ENCODE measurements at regions not wholly inside any gene's neighbourhood (a gene's known extent, or its start where the extent isn't known, plus 50 kb on each side); places are given as distances from the start of the nearest gene placed in this dataset.

DNA sequence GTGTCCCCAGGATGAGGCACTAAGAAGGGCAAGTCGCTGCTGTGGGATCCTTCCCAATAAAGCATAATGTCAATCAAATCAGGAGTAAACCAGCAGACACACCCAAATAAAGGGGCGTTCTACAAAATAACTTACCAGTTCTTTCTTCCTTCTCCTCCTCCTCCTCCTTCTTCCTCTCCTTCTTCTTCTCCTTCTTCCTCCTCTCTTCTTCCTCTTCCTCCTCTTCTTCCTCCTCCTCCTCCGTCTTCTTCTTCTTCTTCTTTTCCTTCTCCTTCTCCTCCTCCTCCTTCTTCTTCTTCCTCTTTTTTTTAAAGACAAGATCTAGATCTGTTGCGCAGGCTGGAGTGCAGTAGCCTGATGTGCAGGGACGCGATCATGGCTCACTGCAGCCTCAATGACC lies 225.8 kb downstream of the UQCRFS1 start:
- 9% methylated on average over 5 of the region's 6 CpGs for WGBS (ENCODE audit: insufficient coverage, insufficient replicate concordance, low lambda C conversion rate, missing lambda C conversion rate)
- no peak for FAIRE-seq
- TF ChIP-seq JUNB (IDR thresholded peaks at IDR 0.05), result no peak
- TF ChIP-seq ZBED1 (IDR thresholded peaks at IDR 0.05; ENCODE audit: borderline replicate concordance), result no peak
- TF ChIP-seq SIN3A (IDR thresholded peaks at IDR 0.05; ENCODE audit: low read depth, low read length), result no peak
- TF ChIP-seq HDAC2 (IDR thresholded peaks at IDR 0.05), result no peak
- TF ChIP-seq, protein P1, sequence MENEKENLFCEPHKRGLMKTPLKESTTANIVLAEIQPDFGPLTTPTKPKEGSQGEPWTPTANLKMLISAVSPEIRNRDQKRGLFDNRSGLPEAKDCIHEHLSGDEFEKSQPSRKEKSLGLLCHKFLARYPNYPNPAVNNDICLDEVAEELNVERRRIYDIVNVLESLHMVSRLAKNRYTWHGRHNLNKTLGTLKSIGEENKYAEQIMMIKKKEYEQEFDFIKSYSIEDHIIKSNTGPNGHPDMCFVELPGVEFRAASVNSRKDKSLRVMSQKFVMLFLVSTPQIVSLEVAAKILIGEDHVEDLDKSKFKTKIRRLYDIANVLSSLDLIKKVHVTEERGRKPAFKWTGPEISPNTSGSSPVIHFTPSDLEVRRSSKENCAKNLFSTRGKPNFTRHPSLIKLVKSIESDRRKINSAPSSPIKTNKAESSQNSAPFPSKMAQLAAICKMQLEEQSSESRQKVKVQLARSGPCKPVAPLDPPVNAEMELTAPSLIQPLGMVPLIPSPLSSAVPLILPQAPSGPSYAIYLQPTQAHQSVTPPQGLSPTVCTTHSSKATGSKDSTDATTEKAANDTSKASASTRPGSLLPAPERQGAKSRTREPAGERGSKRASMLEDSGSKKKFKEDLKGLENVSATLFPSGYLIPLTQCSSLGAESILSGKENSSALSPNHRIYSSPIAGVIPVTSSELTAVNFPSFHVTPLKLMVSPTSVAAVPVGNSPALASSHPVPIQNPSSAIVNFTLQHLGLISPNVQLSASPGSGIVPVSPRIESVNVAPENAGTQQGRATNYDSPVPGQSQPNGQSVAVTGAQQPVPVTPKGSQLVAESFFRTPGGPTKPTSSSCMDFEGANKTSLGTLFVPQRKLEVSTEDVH (IDR thresholded peaks at IDR 0.05; ENCODE audit: low read depth, partially characterized antibody), result no peak
- TF ChIP-seq BMI1 (IDR thresholded peaks at IDR 0.05; ENCODE audit: borderline replicate concordance), result no peak
- TF ChIP-seq, protein P2, sequence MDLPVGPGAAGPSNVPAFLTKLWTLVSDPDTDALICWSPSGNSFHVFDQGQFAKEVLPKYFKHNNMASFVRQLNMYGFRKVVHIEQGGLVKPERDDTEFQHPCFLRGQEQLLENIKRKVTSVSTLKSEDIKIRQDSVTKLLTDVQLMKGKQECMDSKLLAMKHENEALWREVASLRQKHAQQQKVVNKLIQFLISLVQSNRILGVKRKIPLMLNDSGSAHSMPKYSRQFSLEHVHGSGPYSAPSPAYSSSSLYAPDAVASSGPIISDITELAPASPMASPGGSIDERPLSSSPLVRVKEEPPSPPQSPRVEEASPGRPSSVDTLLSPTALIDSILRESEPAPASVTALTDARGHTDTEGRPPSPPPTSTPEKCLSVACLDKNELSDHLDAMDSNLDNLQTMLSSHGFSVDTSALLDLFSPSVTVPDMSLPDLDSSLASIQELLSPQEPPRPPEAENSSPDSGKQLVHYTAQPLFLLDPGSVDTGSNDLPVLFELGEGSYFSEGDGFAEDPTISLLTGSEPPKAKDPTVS (IDR thresholded peaks at IDR 0.05; ENCODE audit: low read depth, low read length), result no peak
- no peak for TF ChIP-seq TAF1 (IDR thresholded peaks at IDR 0.05; ENCODE audit: borderline replicate concordance, low read depth, low read length)
- no peak for TF ChIP-seq SPI1 (IDR thresholded peaks at IDR 0.05; ENCODE audit: borderline replicate concordance, insufficient read depth, low read depth, low read length)
- TF ChIP-seq, protein P3, sequence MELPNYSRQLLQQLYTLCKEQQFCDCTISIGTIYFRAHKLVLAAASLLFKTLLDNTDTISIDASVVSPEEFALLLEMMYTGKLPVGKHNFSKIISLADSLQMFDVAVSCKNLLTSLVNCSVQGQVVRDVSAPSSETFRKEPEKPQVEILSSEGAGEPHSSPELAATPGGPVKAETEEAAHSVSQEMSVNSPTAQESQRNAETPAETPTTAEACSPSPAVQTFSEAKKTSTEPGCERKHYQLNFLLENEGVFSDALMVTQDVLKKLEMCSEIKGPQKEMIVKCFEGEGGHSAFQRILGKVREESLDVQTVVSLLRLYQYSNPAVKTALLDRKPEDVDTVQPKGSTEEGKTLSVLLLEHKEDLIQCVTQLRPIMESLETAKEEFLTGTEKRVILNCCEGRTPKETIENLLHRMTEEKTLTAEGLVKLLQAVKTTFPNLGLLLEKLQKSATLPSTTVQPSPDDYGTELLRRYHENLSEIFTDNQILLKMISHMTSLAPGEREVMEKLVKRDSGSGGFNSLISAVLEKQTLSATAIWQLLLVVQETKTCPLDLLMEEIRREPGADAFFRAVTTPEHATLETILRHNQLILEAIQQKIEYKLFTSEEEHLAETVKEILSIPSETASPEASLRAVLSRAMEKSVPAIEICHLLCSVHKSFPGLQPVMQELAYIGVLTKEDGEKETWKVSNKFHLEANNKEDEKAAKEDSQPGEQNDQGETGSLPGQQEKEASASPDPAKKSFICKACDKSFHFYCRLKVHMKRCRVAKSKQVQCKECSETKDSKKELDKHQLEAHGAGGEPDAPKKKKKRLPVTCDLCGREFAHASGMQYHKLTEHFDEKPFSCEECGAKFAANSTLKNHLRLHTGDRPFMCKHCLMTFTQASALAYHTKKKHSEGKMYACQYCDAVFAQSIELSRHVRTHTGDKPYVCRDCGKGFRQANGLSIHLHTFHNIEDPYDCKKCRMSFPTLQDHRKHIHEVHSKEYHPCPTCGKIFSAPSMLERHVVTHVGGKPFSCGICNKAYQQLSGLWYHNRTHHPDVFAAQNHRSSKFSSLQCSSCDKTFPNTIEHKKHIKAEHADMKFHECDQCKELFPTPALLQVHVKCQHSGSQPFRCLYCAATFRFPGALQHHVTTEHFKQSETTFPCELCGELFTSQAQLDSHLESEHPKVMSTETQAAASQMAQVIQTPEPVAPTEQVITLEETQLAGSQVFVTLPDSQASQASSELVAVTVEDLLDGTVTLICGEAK (IDR thresholded peaks at IDR 0.05; ENCODE audit: borderline replicate concordance), result no peak
- TF ChIP-seq, protein P4, sequence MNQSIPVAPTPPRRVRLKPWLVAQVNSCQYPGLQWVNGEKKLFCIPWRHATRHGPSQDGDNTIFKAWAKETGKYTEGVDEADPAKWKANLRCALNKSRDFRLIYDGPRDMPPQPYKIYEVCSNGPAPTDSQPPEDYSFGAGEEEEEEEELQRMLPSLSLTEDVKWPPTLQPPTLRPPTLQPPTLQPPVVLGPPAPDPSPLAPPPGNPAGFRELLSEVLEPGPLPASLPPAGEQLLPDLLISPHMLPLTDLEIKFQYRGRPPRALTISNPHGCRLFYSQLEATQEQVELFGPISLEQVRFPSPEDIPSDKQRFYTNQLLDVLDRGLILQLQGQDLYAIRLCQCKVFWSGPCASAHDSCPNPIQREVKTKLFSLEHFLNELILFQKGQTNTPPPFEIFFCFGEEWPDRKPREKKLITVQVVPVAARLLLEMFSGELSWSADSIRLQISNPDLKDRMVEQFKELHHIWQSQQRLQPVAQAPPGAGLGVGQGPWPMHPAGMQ (IDR thresholded peaks at IDR 0.05; ENCODE audit: borderline replicate concordance), result no peak
- TF ChIP-seq, protein P5, sequence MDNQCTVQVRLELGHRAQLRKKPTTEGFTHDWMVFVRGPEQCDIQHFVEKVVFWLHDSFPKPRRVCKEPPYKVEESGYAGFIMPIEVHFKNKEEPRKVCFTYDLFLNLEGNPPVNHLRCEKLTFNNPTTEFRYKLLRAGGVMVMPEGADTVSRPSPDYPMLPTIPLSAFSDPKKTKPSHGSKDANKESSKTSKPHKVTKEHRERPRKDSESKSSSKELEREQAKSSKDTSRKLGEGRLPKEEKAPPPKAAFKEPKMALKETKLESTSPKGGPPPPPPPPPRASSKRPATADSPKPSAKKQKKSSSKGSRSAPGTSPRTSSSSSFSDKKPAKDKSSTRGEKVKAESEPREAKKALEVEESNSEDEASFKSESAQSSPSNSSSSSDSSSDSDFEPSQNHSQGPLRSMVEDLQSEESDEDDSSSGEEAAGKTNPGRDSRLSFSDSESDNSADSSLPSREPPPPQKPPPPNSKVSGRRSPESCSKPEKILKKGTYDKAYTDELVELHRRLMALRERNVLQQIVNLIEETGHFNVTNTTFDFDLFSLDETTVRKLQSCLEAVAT (IDR thresholded peaks at IDR 0.05), result no peak
- TF ChIP-seq EP300 (IDR thresholded peaks at IDR 0.05; ENCODE audit: borderline replicate concordance in 1 of 2, control insufficient read depth in 1 of 2, low read depth in 2 of 2, low read length in 2 of 2), result no peak

More for the DNA sequence above, 225.8 kb downstream of the UQCRFS1 start:
- Histone ChIP-seq H3K9ac (ENCODE audit: control insufficient read depth, insufficient read depth, low read length) (no peak overlapping the region), H3K79me2 (ENCODE audit: control insufficient read depth, insufficient read depth, low read length) (no peaks in the 10 kb centered on the region), H4K20me1 (ENCODE audit: control insufficient read depth, insufficient read depth) (no peaks in the 10 kb centered on the region), H3K9me3 (replicated peaks; ENCODE audit: control insufficient read depth, insufficient read depth, low read length) (no peaks in the 10 kb centered on the region; the same call in 2 of the 3 replicates), H3K27ac (ENCODE audit: control insufficient read depth, insufficient read depth) (no peak overlapping the region), H3K27me3 (replicated peaks in 1 of 2; ENCODE audit: control insufficient read depth in 2 of 2, insufficient read depth in 2 of 2, low read length in 1 of 2) (no peaks in the 10 kb centered on the region), H3K4me2 (ENCODE audit: control insufficient read depth, insufficient read depth) (no peak overlapping the region), H3K4me3 (no peak overlapping the region), H3K36me3 (ENCODE audit: control insufficient read depth in 2 of 2, insufficient read depth in 2 of 2, low read length in 1 of 2) (no peaks in the 10 kb centered on the region), H3K4me1 (ENCODE audit: control insufficient read depth, insufficient read depth, low read length) (no peaks in the 10 kb centered on the region), H2AFZ (ENCODE audit: control insufficient read depth, low read depth, low read length) (no peak overlapping the region)
- ChIA-PET RAD21 (ENCODE audit: unreplicated experiment) (no interaction called here), CTCF (no interaction called here), POLR2A (no interaction called here), SMC1A (ENCODE audit: uncharacterized antibody, unreplicated experiment) (no interaction called here)
- in situ Hi-C loops (cut with MboI), result no loop called here
- intact Hi-C loops (cut with micrococcal nuclease; ENCODE audit: unreplicated experiment), result no loop called here
- ATAC-seq (no peak), DNase-seq (ENCODE audit: low read depth, low spot score) (no peak)
- no TSS peak for BruUV-seq (replicated peaks)
